ENCODE measurements at regions not wholly inside any gene's neighbourhood (a gene's known extent, or its start where the extent isn't known, plus 50 kb on each side); places are given as distances from the start of the nearest gene placed in this dataset.

DNA sequence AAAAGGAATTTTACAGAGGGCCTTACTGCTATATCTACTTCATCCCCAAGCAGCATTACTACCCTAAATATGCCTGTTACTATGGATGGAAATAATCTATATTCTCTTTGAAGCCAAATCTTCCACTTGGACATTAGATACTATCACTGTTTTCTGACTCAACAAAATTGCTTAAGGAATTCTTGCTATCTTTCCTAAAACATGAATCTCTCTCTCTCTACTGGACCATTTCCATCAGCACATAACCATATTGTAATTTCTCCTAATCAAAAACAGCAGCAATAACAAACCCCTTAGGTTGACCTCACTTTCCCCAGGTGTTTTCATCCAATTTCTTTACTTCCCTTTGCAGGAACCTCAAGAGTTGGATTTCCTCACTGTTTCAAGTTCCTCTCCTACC lies 67.9 kb upstream of the BLID start:
- in situ Hi-C loops (cut with MboI; ENCODE audit: low pct_unique_long_range_greater_than_20kb, low sequenced_read_pairs, unreplicated experiment): no loop called here
- DNase-seq (ENCODE audit: low spot score): no peak
- TF ChIP-seq, protein P1, sequence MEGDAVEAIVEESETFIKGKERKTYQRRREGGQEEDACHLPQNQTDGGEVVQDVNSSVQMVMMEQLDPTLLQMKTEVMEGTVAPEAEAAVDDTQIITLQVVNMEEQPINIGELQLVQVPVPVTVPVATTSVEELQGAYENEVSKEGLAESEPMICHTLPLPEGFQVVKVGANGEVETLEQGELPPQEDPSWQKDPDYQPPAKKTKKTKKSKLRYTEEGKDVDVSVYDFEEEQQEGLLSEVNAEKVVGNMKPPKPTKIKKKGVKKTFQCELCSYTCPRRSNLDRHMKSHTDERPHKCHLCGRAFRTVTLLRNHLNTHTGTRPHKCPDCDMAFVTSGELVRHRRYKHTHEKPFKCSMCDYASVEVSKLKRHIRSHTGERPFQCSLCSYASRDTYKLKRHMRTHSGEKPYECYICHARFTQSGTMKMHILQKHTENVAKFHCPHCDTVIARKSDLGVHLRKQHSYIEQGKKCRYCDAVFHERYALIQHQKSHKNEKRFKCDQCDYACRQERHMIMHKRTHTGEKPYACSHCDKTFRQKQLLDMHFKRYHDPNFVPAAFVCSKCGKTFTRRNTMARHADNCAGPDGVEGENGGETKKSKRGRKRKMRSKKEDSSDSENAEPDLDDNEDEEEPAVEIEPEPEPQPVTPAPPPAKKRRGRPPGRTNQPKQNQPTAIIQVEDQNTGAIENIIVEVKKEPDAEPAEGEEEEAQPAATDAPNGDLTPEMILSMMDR (IDR thresholded peaks at IDR 0.05; ENCODE audit: extremely low read depth, insufficient read depth, missing control alignments): no peak

DNA sequence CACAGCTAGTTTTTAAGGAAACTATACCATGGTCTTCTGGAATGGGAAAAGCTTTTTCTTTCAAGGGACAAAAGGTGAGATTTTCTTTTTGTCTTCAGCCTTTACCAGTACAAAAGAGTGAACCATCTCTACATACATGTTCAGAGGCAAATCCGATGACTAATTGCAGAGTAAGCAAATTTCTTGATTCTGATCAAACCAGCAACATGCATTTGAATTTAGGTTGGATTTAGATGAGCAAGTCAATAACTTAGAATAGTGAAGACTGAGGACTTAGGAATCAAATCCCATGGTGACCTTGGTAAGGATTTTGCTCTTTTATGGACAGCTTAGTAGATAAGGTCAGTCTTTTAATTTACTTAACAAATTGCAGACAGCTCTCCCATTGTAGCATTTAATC lies 65.9 kb upstream of the BLID start:
- no peak for DNase-seq (ENCODE audit: low spot score)
- in situ Hi-C loops (cut with MboI; ENCODE audit: low pct_unique_long_range_greater_than_20kb, low sequenced_read_pairs, unreplicated experiment): no loop called here

DNA sequence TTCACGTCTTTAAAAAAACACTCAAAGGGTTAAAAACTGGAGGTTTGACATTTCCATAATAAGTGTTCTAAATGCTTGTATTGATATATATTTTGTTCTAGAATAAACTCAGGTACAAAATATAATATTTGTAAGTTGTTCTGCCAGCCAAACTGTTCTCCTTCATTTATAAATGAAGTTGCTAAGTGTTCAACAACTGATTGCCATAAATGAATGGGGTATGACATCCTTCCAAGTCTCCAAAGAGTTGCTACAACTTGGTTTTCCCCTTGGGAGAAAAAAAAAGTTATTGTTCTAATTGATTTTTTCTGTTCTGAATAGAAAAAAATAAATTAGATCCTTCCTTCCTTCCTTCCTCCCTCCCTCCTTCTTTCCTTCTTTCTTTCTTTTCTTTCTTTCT lies 65.4 kb upstream of the BLID start:
- in situ Hi-C loops (cut with MboI; ENCODE audit: low pct_unique_long_range_greater_than_20kb, low sequenced_read_pairs, unreplicated experiment): no loop called here
- no peak for DNase-seq (ENCODE audit: low spot score)
- TF ChIP-seq, protein P1 (IDR thresholded peaks at IDR 0.05; ENCODE audit: extremely low read depth, insufficient read depth, missing control alignments): no peak

More for the DNA sequence above, 65.9 kb upstream of the BLID start:
- TF ChIP-seq, protein P1 (IDR thresholded peaks at IDR 0.05; ENCODE audit: extremely low read depth, insufficient read depth, missing control alignments): no peak

DNA sequence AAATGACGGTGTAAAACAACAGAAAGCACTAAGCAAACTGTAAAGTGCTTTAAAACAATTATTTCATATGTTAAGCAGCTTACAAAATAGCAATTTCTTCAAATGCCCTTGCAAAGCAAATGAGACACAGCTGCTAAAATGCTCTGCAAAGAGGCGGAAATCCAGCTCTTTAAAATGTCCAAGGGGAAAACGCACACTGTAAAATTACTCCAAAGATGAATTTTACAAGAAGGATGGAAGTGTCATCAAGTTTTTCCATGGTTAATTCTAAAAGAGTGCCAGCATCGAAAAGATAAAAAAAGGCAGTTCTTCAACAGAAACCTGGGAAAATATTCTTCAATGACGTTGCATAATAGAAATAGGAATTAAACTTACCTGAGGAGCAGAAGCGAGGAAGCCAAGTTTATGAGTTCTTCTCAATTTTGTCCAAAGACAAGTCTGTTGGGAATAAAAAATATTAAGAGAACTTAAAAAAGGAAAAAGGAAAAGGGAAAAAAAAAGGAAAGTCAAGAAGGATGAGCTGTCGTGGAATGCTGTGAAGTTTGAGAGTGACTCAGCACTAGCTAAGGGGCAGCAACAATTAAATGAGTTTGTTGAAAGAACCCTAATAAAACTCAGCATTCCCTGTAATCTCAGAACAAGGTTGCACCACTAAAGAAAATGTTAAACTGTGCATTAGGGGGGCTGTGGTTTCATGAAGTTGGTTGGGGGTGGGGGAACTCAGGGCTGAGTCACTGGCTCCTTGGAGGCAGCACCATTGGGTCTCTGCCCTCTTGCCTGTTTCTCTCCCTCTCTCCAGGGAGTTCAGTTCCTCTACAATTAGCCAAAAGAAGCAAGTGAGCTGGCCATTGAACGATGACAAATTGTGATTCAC lies 64.2 kb upstream of the BLID start:
- TF ChIP-seq, protein P1 (IDR thresholded peaks at IDR 0.05; ENCODE audit: extremely low read depth, insufficient read depth, missing control alignments): no peak
- DNase-seq (ENCODE audit: low spot score): no peak
- in situ Hi-C loops (cut with MboI; ENCODE audit: low pct_unique_long_range_greater_than_20kb, low sequenced_read_pairs, unreplicated experiment): no loop called here

DNA sequence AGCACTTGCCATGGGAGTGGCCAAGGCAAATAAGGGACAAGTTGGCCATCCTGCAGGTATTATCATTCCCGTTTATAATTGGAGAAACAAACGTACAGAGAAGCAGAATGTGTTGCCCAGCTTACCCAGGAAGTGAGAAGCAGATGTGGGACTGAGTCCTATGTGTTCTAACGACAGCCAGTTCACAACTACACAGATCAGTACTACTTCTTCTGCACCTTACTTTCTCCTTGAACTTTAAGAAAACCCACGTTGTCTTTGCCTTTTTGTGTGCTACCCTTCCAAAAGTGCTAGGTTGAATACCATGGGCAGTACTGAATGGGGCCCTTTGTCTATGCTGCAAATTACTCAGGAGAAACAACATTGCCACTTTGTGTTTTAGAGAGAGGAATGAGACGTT lies 62.8 kb upstream of the BLID start:
- TF ChIP-seq, protein P1 (IDR thresholded peaks at IDR 0.05; ENCODE audit: extremely low read depth, insufficient read depth, missing control alignments): no peak
- DNase-seq (ENCODE audit: low spot score): no peak
- in situ Hi-C loops (cut with MboI; ENCODE audit: low pct_unique_long_range_greater_than_20kb, low sequenced_read_pairs, unreplicated experiment): no loop called here

DNA sequence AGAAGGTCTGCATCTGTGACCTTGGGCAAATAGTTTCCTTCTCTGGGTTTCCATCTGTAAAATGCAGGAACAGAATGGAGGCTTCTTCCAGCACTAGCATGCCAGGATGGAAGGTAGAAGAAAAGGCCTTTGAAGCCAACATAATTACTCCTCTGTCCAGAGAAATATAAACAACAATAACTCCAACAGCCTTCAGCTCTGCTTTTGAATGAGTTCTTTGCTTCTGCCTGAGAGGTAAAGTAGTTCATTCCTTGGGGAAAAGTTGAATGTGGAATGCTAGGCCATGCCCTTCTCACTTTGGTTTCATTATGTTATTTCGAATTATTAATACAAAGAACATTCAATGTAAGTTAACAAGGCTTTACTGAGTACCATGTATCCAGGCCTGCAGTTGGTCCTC lies 61.2 kb upstream of the BLID start:
- no peak for DNase-seq (ENCODE audit: low spot score)
- in situ Hi-C loops (cut with MboI; ENCODE audit: low pct_unique_long_range_greater_than_20kb, low sequenced_read_pairs, unreplicated experiment): no loop called here
- TF ChIP-seq, protein P1 (IDR thresholded peaks at IDR 0.05; ENCODE audit: extremely low read depth, insufficient read depth, missing control alignments): no peak

Measured in GM13977 (cell line).